K562 (cell line): ENCODE measurements at regions not wholly inside any gene's neighbourhood (a gene's known extent, or its start where the extent isn't known, plus 50 kb on each side); places are given as distances from the start of the nearest gene placed in this dataset.
"Not testable (repeated sequence)": the region's sequence is repeated elsewhere in the genome, so short reads cannot be mapped to it uniquely, and the experiment has no call there.

ENCODE experiments used
- ATAC-seq: fragments of 200-7000 bp; cut with Tn5 transposase; 3 replicates; pipeline ENCODE4 v1.9.1; 2020; ENCODE audit warnings: moderate library complexity
- BruUV-seq: library from RNA; stranded (reverse); fragments of 400-500 nt; replicated peaks from 2 replicates; lab custom pipeline; 2021; lab: Mats Ljungman, UMichigan
- CTCF ChIA-PET: fragments of 300-600 bp; formaldehyde crosslinking; extraction: SDS; loops from one replicate; lab custom pipeline; 2021; ENCODE audit warnings: low intra/inter-chr PET ratio; lab: Yijun Ruan, JAX
- POLR2A ChIA-PET: fragments of 300-600, 350-650 bp; sonication (Branson Sonifier 250); formaldehyde crosslinking; extraction: SDS; loops from one replicate; lab custom pipeline; 2021; ENCODE audit warnings: antibody characterized with exemption, inconsistent platforms; lab: Yijun Ruan, JAX
- DNase-seq, 4 experiments: peaks; one replicate each; pipeline versions ENCODE4 v3.0.0 to v3.0.0-alpha.2; 2011 to 2018; ENCODE audit warnings: low spot score in 3 of 4, mixed read lengths in 3 of 4; ENCODE audit errors: extremely low read depth in 1 of 4
- FAIRE-seq: peaks from 2 replicates; lab custom pipeline; 2011; peaks lifted over from hg19 to GRCh38; lab: Jason Lieb, UNC
- H2AFZ ChIP-seq: 2 replicates; pipeline ENCODE4 v1.6.0; 2011; ENCODE audit warnings: low read depth, low read length, control low read depth, inconsistent platforms
- H3K27ac ChIP-seq: fragments of 200-600 bp; 3 replicates; pipeline ENCODE4 v1.8.0; 2011; ENCODE audit warnings: low read depth, mild to moderate bottlenecking, control low read depth, inconsistent platforms, low read length, moderate library complexity, mixed read lengths; ENCODE audit errors: extremely low read depth
- H3K27me3 ChIP-seq, 2 experiments: fragments of 300-600 bp in 1 of 2; 2 replicates in 1 of 2; 3 replicates in 1 of 2; pipeline versions ENCODE4 v1.6.0 to v1.8.0; 2011; ENCODE audit warnings: inconsistent platforms in 2 of 2, low read length in 2 of 2, mild to moderate bottlenecking in 1 of 2, mixed read lengths in 1 of 2, moderate library complexity in 1 of 2; ENCODE audit not compliant: control insufficient read depth in 2 of 2, insufficient read depth in 2 of 2
- H3K36me3 ChIP-seq: fragments of 300-600 bp; 3 replicates; pipeline ENCODE4 v1.8.0; 2011; ENCODE audit warnings: mild to moderate bottlenecking, low read length, inconsistent platforms; ENCODE audit not compliant: control insufficient read depth, insufficient read depth
- H3K4me1 ChIP-seq, 2 experiments: fragments of 200-600 bp in 1 of 2; replicated peaks in 1 of 2; 2 replicates in 1 of 2; 3 replicates in 1 of 2; pipeline versions ENCODE4 v1.5.1 to v1.8.0; 2011; ENCODE audit warnings: inconsistent platforms in 2 of 2, low read length in 2 of 2, mild to moderate bottlenecking in 1 of 2, mixed read lengths in 1 of 2, moderate library complexity in 1 of 2; ENCODE audit not compliant: control insufficient read depth in 2 of 2, insufficient read depth in 2 of 2
- H3K4me2 ChIP-seq: 2 replicates; pipeline ENCODE4 v1.6.1; 2011; ENCODE audit warnings: low read length, control low read depth, inconsistent platforms, mixed read lengths; ENCODE audit not compliant: insufficient read depth
- H3K4me3 ChIP-seq: fragments of 200-600 bp; sonication (generic), shearing (Covaris generic); 2 replicates; pipeline ENCODE4 v1.5.1; 2016; ENCODE audit warnings: control low read depth, inconsistent platforms
- H3K79me2 ChIP-seq: fragments of 200-600 bp; 3 replicates; pipeline ENCODE4 v1.8.0; 2011; ENCODE audit warnings: low read length, inconsistent platforms; ENCODE audit not compliant: control insufficient read depth, insufficient read depth
- H3K9ac ChIP-seq, 2 experiments: 2 replicates each; pipeline versions ENCODE4 v1.6.0 to v1.6.1; 2011; ENCODE audit warnings: low read depth in 2 of 2, low read length in 2 of 2, control low read depth in 1 of 2, inconsistent platforms in 1 of 2, mild to moderate bottlenecking in 1 of 2, mixed read lengths in 1 of 2; ENCODE audit not compliant: insufficient read depth in 1 of 2
- H3K9me1 ChIP-seq: one replicate; pipeline ENCODE4 v1.6.0; 2011; ENCODE audit warnings: inconsistent platforms, mild to moderate bottlenecking, low read length, moderate library complexity; ENCODE audit not compliant: control insufficient read depth, insufficient read depth
- H3K9me3 ChIP-seq: replicated peaks from 2 replicates; pipeline ENCODE4 v1.5.1; 2011; ENCODE audit warnings: low read depth, low read length, inconsistent platforms; ENCODE audit not compliant: control insufficient read depth, insufficient read depth
- H4K20me1 ChIP-seq: replicated peaks from 2 replicates; pipeline ENCODE4 v1.6.1; 2011; ENCODE audit warnings: low read length, inconsistent platforms, mixed read lengths; ENCODE audit not compliant: control insufficient read depth, insufficient read depth
- ZNF146 ChIP-seq: IDR thresholded peaks from one replicate; pipeline ENCODE4 v1.6.1; 2018; ENCODE audit warnings: missing compliant biosample characterization; ENCODE audit not compliant: unreplicated experiment
- ZNF175 ChIP-seq: fragments of 200-800 bp; sonication (Bioruptor generic); IDR thresholded peaks from 2 replicates; pipeline ENCODE4 v1.6.1; 2016; ENCODE audit warnings: low read depth, mild to moderate bottlenecking, missing genetic modification characterization, missing compliant biosample characterization
- WGBS: fragments of 100-300 bp; shearing (Covaris generic); methylation state at CpG from one replicate; pipeline ENCODE4 v1.1.6; 2016; ENCODE audit warnings: low coverage, mixed read lengths; ENCODE audit not compliant: insufficient coverage; ENCODE audit errors: missing lambda C conversion rate; 5-methylcytosine and 5-hydroxymethylcytosine counted together
- in situ Hi-C: fragments of 300-500 bp; cut with MboI; formaldehyde crosslinking; loops from 4 replicates; pipeline ENCODE4 v1.15.0; 2018; ENCODE audit warnings: inconsistent platforms, mixed read lengths
- intact Hi-C: fragments of 100-400 bp; cut with micrococcal nuclease; formaldehyde crosslinking; loops from 2 replicates; pipeline ENCODE4 v1.14.2; 2022

DNA sequence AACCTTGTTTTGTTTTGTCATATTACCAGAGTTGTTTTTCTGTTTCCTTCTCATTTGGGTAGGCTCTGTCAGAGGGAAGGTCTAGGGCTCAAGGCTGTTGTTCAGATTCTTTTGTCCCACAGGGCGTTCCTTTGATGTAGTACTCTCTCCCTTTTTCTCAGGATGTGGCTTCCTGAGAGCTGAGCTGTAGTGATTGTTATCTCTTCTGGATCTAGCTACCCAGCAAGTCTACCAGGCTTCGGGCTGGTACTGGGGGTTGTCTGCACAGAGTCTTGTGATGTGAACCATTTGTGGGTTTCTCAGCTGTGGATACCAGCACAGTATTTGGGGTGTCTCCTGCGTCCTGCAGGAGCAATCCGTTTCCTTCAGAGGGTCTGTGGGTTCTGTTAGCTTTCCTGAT lies 74.2 kb upstream of the GNG12 start:
- DNase-seq, in situ Hi-C loops, H3K4me3 ChIP-seq, H3K4me1 ChIP-seq: not testable (repeated sequence)
- POLR2A ChIA-PET = interaction anchor here (0.6 to 2.6 kb wide), 3 partner anchors 9 to 11 kb away, joined by 6 to 10 read pairs (median 7); no protein-coding TSS in a partner anchor
- TF ChIP-seq ZNF175 = peak; percentile 46; the same call in 1 of the 2 replicates
- TF ChIP-seq, all 486 proteins: peak for 1; not testable (repeated sequence) for 485
- H3K9ac ChIP-seq, intact Hi-C loops, FAIRE-seq, ATAC-seq, H3K36me3 ChIP-seq, H2AFZ ChIP-seq, H3K4me2 ChIP-seq, H3K27me3 ChIP-seq, CTCF ChIA-PET, H3K79me2 ChIP-seq, H3K9me3 ChIP-seq, H3K27ac ChIP-seq, H3K9me1 ChIP-seq, H4K20me1 ChIP-seq, BruUV-seq: not testable (repeated sequence)
- WGBS = 24% methylated on average over 4 of the region's 4 CpGs

DNA sequence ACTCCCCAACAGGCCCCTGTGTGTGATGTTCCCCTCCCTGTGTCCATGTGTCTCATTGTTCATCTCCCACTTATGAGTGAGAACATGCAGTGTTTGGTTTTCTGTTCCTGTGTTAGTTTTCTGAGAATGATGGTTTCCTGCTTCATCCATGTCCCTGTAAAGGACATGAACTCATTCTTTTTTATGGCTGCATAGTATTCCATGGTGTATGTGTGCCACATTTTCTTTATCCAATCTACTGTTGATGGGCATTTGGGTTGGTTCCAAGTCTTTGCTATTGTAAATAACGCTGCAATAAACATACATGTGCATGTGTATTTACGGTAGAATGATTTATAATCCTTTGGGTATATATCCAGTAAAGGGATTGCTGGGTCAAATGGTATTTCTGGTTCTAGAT lies 72.7 kb upstream of the GNG12 start:
- H3K36me3 ChIP-seq, DNase-seq, H3K9ac ChIP-seq, H3K4me3 ChIP-seq, H3K4me2 ChIP-seq, intact Hi-C loops, CTCF ChIA-PET, in situ Hi-C loops, ATAC-seq, FAIRE-seq, H3K27me3 ChIP-seq, H2AFZ ChIP-seq, H4K20me1 ChIP-seq, H3K9me1 ChIP-seq, H3K4me1 ChIP-seq, H3K79me2 ChIP-seq, BruUV-seq, H3K27ac ChIP-seq, H3K9me3 ChIP-seq: not testable (repeated sequence)
- 29% methylated on average over 2 of the region's 2 CpGs for whole genome bisulfite sequencing
- POLR2A ChIA-PET = interaction anchor here (2.6 kb wide), 1 partner anchor 8 kb away, joined by 10 read pairs; no protein-coding TSS in a partner anchor
- peak; percentile 66 for TF ChIP-seq ZNF146 (CRISPR knock-in tag)
